Prostate gland (tissue), 2 donors: ENCODE measurements at regions not wholly inside any gene's neighbourhood (a gene's known extent, or its start where the extent isn't known, plus 50 kb on each side); places are given as distances from the start of the nearest gene placed in this dataset.

ENCODE experiments used
- CTCF ChIP-seq, 4 experiments: fragments of 200-600 bp in 2 of 4; fragments of 450-650 bp in 2 of 4; sonication (generic) in 2 of 4; IDR thresholded peaks; 1 replicate in 3 of 4; 2 replicates in 1 of 4; pipeline ENCODE4 v1.5.1; 2016 to 2019; ENCODE audit warnings: antibody characterized with exemption in 4 of 4, mild to moderate bottlenecking in 2 of 4, moderate library complexity in 2 of 4
- POLR2A ChIP-seq: fragments of 450-650 bp; IDR thresholded peaks from one replicate; pipeline ENCODE4 v1.6.1; 2016; ENCODE audit warnings: antibody characterized with exemption, mild to moderate bottlenecking

- TF ChIP-seq CTCF (IDR thresholded peaks at IDR 0.05) (no peak), POLR2A (no peak)
These were observed 340.2 kb upstream of the CHD6 start for GRCh38 chr20:41958391-41958790.
